Neuron (in vitro differentiated cells): ENCODE measurements at regions not wholly inside any gene's neighbourhood (a gene's known extent, or its start where the extent isn't known, plus 50 kb on each side); places are given as distances from the start of the nearest gene placed in this dataset.

ENCODE experiments used
- H2AFZ ChIP-seq: one replicate; pipeline ENCODE4 v1.6.1; 2013; ENCODE audit warnings: low read depth, mild to moderate bottlenecking, inconsistent platforms, low read length, moderate library complexity
- H3K27me3 ChIP-seq: one replicate; pipeline ENCODE4 v1.6.1; 2013; ENCODE audit warnings: low read length; ENCODE audit not compliant: insufficient read depth
- H3K36me3 ChIP-seq: one replicate; pipeline ENCODE4 v1.6.1; 2013; ENCODE audit warnings: low read length; ENCODE audit not compliant: insufficient read depth
- H3K4me1 ChIP-seq: one replicate; pipeline ENCODE4 v1.6.1; 2013; ENCODE audit warnings: low read length; ENCODE audit not compliant: insufficient read depth
- H3K4me3 ChIP-seq: 2 replicates; pipeline ENCODE4 v1.5.1; 2013; ENCODE audit warnings: mild to moderate bottlenecking, low read length, moderate library complexity
- H3K9me3 ChIP-seq: one replicate; pipeline ENCODE4 v1.6.1; 2013; ENCODE audit warnings: low read length

- no peaks in the 10 kb centered on the region for H3K4me1 ChIP-seq
- H2AFZ ChIP-seq: no peak overlapping the region
- no peaks in the 10 kb centered on the region for H3K9me3 ChIP-seq
- H3K27me3 ChIP-seq: no peaks in the 10 kb centered on the region
- no peaks in the 10 kb centered on the region for H3K36me3 ChIP-seq
- H3K4me3 ChIP-seq: no peak overlapping the region
These were observed 1187.1 kb downstream of the CDH9 start for GRCh38 chr5:25851301-25851700.

GRCh38 chr5:25850581-25850980 is 1187.8 kb downstream of the CDH9 start:
- Histone ChIP-seq H3K36me3 (no peaks in the 10 kb centered on the region), H3K4me3 (no peak overlapping the region), H3K4me1 (no peaks in the 10 kb centered on the region), H2AFZ (no peak overlapping the region), H3K9me3 (no peaks in the 10 kb centered on the region), H3K27me3 (no peaks in the 10 kb centered on the region)

- no peaks in the 10 kb centered on the region for H3K9me3 ChIP-seq
- H3K36me3 ChIP-seq: no peaks in the 10 kb centered on the region
- no peaks in the 10 kb centered on the region for H3K27me3 ChIP-seq
- no peak overlapping the region for H2AFZ ChIP-seq
- H3K4me3 ChIP-seq: no peak overlapping the region
- no peaks in the 10 kb centered on the region for H3K4me1 ChIP-seq
These were observed 1189.1 kb downstream of the CDH9 start for GRCh38 chr5:25849270-25849669.

DNA sequence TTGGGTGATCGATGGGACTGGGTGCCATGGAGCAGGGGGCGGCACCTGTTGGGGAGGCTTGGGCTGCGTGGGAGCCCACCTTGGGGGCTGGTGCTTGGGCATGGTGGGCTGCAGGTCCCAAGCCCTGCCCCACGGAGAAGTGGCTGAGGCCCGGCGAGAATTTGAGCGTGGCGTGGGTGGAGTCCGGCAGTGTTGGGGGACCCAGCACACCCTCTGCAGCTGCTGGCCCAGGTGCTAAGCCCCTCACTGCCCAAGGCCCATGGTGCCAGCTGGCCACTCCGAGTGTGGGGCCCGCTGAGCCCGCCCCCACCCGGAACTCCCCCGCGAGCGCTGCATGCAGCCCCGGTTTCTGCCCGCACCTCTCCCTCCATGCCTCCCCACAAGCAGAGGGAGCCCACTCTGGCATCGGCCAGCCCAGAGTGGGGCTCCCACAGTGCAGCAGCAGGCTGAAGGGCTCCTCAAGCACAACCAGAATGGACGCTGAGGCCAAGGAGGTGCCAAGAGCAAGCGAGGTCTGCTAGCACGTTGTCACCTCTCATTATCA is 1178.6 kb upstream of the CDH10 start:
- Histone ChIP-seq H3K27me3 (no peaks in the 10 kb centered on the region), H2AFZ (no peak overlapping the region), H3K9me3 (no peaks in the 10 kb centered on the region), H3K4me3 (no peak overlapping the region), H3K4me1 (no peaks in the 10 kb centered on the region), H3K36me3 (no peaks in the 10 kb centered on the region)
